Pons (tissue), 1 donor: ENCODE measurements at regions not wholly inside any gene's neighbourhood (a gene's known extent, or its start where the extent isn't known, plus 50 kb on each side); places are given as distances from the start of the nearest gene placed in this dataset.

Source experiments
- DNase-seq: peaks from one replicate; pipeline ENCODE4 v3.0.0-alpha.2; 2016; ENCODE audit warnings: low spot score

GRCh38 chr20:60321601-60322000 lies 363.4 kb downstream of the CDH26 start:
- DNase-seq = no peak

GRCh38 chr20:60326821-60327220 lies 368.6 kb downstream of the CDH26 start:
- DNase-seq = no peak

GRCh38 chr20:60327971-60328660 lies 369.9 kb downstream of the CDH26 start:
- DNase-seq = no peak

GRCh38 chr20:60330461-60330860 lies 372.2 kb downstream of the CDH26 start:
- no peak for DNase-seq

- peak; percentile 95 for DNase-seq
Observed at GRCh38 chr20:60331688-60332300, 373.6 kb downstream of the CDH26 start.

GRCh38 chr20:60332523-60332922 lies 374.3 kb downstream of the CDH26 start:
- DNase-seq = peak; percentile 43

- DNase-seq = no peak
Observed at GRCh38 chr20:60334911-60335310, 376.7 kb downstream of the CDH26 start.

- DNase-seq = no peak
Observed at GRCh38 chr20:60338556-60338955, 380.3 kb downstream of the CDH26 start.

GRCh38 chr20:60339738-60340137 lies 381.5 kb downstream of the CDH26 start:
- DNase-seq = no peak

GRCh38 chr20:60340232-60340631 lies 382.0 kb downstream of the CDH26 start:
- DNase-seq = no peak

- DNase-seq = no peak
Observed at GRCh38 chr20:60341062-60341461, 382.8 kb downstream of the CDH26 start.

- no peak for DNase-seq
Observed at GRCh38 chr20:60345106-60345505, 386.9 kb downstream of the CDH26 start.

GRCh38 chr20:60349418-60349817 lies 391.2 kb downstream of the CDH26 start:
- DNase-seq = no peak

GRCh38 chr20:60352017-60352416 lies 393.8 kb downstream of the CDH26 start:
- DNase-seq = no peak

GRCh38 chr20:60352596-60352995 lies 394.4 kb downstream of the CDH26 start:
- no peak for DNase-seq

- no peak for DNase-seq
Observed at GRCh38 chr20:60354024-60354580, 395.9 kb downstream of the CDH26 start.

- DNase-seq = no peak
Observed at GRCh38 chr20:60358101-60358500, 399.9 kb downstream of the CDH26 start.

GRCh38 chr20:60359010-60359409 lies 400.8 kb downstream of the CDH26 start:
- DNase-seq = no peak

GRCh38 chr20:60361761-60362395 lies 403.7 kb downstream of the CDH26 start:
- DNase-seq = no peak

GRCh38 chr20:60362531-60362930 lies 404.3 kb downstream of the CDH26 start:
- DNase-seq = no peak

- no peak for DNase-seq
Observed at GRCh38 chr20:60363698-60364097, 405.5 kb downstream of the CDH26 start.

- DNase-seq = peak; percentile 12
Observed at GRCh38 chr20:60365064-60365666, 406.9 kb downstream of the CDH26 start.

- no peak for DNase-seq
Observed at GRCh38 chr20:60365882-60366281, 407.7 kb downstream of the CDH26 start.
